Stomach smooth muscle (tissue), 2 donors: ENCODE measurements at regions not wholly inside any gene's neighbourhood (a gene's known extent, or its start where the extent isn't known, plus 50 kb on each side); places are given as distances from the start of the nearest gene placed in this dataset.

Source experiments
- H3K27ac ChIP-seq: one replicate; pipeline ENCODE4 v1.7.0; 2013; ENCODE audit warnings: mild to moderate bottlenecking, low read length, inconsistent platforms
- H3K27me3 ChIP-seq, 2 donors: one replicate each; pipeline ENCODE4 v1.7.0; 2013; ENCODE audit warnings: low read length in 2 of 2; ENCODE audit not compliant: insufficient read depth in 2 of 2, control insufficient read depth in 1 of 2
- H3K36me3 ChIP-seq, 2 donors: one replicate each; pipeline ENCODE4 v1.7.0; 2013; ENCODE audit warnings: low read length in 2 of 2; ENCODE audit not compliant: control insufficient read depth in 2 of 2, insufficient read depth in 2 of 2
- H3K4me1 ChIP-seq: one replicate; pipeline ENCODE4 v1.7.0; 2013; ENCODE audit warnings: low read length; ENCODE audit not compliant: control insufficient read depth, insufficient read depth
- H3K4me3 ChIP-seq, 2 donors: one replicate each; pipeline ENCODE4 v1.7.0; 2013; ENCODE audit warnings: low read length in 2 of 2
- H3K9ac ChIP-seq, 2 donors: one replicate each; pipeline ENCODE4 v1.7.0; 2013; ENCODE audit warnings: low read length in 2 of 2, mild to moderate bottlenecking in 1 of 2
- H3K9me3 ChIP-seq, 2 donors: one replicate each; pipeline ENCODE4 v1.7.0; 2013; ENCODE audit warnings: low read length in 2 of 2; ENCODE audit not compliant: control insufficient read depth in 2 of 2
- donor health status: healthy.
- donor health status: Pancreatic carcinoma.

DNA sequence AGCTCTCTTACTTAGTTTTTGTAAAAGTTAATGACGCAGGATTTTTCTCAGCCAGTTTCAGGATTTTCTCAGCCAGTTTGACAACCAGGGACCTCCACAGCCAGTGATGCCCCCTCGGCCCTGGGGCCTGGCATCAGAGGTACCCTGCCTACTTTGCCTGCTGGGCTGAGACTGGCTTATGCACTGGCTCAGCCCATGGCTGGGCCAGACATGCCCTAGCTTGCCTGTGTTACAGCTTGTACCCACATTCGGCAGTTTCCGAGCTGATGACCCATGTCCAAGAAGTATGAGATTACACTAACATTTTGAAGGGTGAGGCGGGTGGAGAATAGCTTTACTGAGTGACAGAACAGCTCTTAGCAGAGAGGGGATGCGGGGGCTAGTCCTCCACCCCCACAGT, 406.1 kb upstream of the HSF2 start:
- Histone ChIP-seq H3K9me3 (no peaks in the 10 kb centered on the region), H3K36me3 (no peaks in the 10 kb centered on the region), H3K27me3 (no peaks in the 10 kb centered on the region), H3K4me1 (no peaks in the 10 kb centered on the region), H3K9ac (no peak overlapping the region), H3K4me3 (no peak overlapping the region), H3K27ac (no peak overlapping the region)

DNA sequence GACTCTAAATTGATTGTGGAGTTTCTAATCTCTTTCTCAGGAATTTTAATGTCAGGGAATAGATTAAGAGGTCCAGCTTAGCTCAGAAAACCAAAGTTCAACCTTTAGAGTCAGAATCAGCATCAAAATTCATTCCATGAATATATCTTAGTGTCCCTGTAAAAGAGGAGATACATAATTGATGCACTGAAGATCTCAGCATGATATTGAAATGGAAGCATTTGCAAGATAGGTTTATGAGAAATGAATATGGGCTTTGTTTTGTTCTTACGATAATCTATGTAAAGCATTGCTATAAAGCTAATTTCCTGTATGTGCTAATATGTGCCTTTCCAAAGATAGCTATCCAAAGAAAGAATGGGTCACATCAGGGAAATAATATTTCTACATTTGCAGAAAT, 404.5 kb upstream of the HSF2 start:
- Histone ChIP-seq H3K27ac (no peak overlapping the region), H3K9me3 (no peaks in the 10 kb centered on the region), H3K9ac (no peak overlapping the region)

DNA sequence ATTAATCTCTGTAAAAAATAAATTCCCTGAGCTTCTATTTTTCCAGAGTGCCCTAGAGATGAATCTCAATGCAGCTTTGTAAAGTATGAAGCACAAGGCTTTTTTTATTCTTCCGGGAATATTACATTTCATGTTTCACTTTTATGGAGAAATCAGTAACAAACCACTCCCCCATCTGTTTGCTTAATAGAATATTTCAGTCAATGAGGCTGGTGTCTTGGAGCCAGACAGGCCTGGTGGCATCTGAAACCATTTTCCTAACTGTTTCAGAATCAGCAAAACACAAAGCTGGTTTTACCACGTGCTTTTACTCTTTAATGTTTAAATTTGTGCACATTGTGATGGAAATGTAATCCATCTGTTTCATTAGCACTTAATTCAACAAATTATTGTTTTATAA, 400.8 kb upstream of the HSF2 start:
- H3K4me1 ChIP-seq = no peaks in the 10 kb centered on the region
- H3K9me3 ChIP-seq = no peaks in the 10 kb centered on the region
- no peaks in the 10 kb centered on the region for H3K27me3 ChIP-seq
- no peak overlapping the region for H3K9ac ChIP-seq
- H3K4me3 ChIP-seq = no peak overlapping the region
- no peaks in the 10 kb centered on the region for H3K36me3 ChIP-seq
- H3K27ac ChIP-seq = no peak overlapping the region

More for the DNA sequence above, 404.5 kb upstream of the HSF2 start:
- no peaks in the 10 kb centered on the region for H3K27me3 ChIP-seq
- no peaks in the 10 kb centered on the region for H3K4me1 ChIP-seq
- no peaks in the 10 kb centered on the region for H3K36me3 ChIP-seq
- no peak overlapping the region for H3K4me3 ChIP-seq

DNA sequence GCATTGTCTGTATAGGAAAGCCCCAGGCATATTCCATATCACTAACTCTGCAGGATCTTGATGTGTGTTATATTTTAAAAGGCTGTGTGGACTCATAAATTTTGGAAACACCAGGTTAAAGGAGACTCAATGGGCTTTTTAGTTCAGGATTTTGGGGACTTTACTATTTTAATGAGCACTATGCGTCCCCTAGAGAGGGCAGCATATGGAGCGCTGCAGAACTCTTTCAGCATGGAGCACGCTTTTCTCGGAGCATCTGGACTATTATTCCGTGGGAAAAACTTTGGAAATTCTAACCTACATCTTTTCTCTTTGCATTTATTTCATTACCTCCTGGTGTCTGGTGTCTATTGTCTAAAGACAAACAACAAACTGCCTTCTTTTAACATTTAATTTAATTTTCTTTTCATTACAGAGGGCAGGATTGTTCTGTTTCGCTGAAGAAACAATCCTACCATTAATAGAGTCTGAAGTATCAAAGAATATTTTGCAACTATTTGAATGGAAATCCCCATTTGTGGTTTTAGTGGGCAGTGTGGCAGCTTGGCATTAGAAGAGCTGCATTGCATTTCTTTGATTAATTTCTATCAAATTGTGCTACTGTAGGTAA, 399.9 kb upstream of the HSF2 start:
- H3K36me3 ChIP-seq = no peaks in the 10 kb centered on the region
- no peaks in the 10 kb centered on the region for H3K27me3 ChIP-seq
- no peaks in the 10 kb centered on the region for H3K9me3 ChIP-seq
- no peak overlapping the region for H3K9ac ChIP-seq
- no peak overlapping the region for H3K27ac ChIP-seq
- no peaks in the 10 kb centered on the region for H3K4me1 ChIP-seq
- H3K4me3 ChIP-seq = no peak overlapping the region

DNA sequence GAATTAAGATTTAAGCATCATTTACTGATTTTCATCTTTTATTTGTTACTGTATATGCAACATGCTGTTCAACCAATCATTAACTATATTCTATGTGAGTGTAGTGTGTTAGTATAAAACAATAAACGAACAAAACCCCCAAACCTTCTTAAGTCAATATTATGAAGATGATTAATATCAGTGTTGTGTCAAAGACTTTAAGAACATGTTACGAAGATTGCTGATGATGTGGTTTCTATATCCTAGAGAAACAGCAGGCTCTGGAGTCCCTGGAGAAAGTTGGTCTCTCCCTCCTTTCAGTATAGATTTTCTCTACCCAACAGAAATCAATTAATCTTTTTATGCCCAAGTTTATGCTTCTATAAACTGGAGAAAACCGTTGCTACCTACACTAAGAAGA, 393.8 kb upstream of the HSF2 start:
- Histone ChIP-seq H3K9ac (no peak overlapping the region), H3K9me3 (no peaks in the 10 kb centered on the region), H3K27ac (no peak overlapping the region), H3K4me3 (no peak overlapping the region), H3K27me3 (no peaks in the 10 kb centered on the region), H3K4me1 (no peaks in the 10 kb centered on the region), H3K36me3 (no peaks in the 10 kb centered on the region)

DNA sequence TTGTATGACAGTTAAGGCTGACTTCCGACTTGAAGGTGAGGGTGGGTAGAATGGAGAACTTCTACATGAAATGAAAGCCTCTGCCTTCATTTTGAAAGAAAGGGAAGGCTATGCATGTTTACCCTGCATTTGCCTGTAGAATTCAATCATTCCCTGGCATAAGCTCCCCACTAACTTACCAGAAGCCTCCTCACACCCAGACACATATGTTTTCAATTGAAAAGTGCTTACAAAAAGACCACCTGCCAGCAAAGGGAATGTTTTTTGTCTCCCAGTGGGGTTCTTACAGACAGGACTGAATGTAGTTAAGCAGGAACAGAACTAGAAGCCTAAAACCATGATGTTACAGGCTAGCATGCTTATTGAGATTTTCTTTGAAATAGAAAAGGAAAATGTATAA, 392.1 kb upstream of the HSF2 start:
- Histone ChIP-seq H3K9ac (no peak overlapping the region), H3K27me3 (no peaks in the 10 kb centered on the region), H3K27ac (no peak overlapping the region), H3K36me3 (no peaks in the 10 kb centered on the region), H3K9me3 (no peaks in the 10 kb centered on the region), H3K4me1 (no peaks in the 10 kb centered on the region), H3K4me3 (no peak overlapping the region)

DNA sequence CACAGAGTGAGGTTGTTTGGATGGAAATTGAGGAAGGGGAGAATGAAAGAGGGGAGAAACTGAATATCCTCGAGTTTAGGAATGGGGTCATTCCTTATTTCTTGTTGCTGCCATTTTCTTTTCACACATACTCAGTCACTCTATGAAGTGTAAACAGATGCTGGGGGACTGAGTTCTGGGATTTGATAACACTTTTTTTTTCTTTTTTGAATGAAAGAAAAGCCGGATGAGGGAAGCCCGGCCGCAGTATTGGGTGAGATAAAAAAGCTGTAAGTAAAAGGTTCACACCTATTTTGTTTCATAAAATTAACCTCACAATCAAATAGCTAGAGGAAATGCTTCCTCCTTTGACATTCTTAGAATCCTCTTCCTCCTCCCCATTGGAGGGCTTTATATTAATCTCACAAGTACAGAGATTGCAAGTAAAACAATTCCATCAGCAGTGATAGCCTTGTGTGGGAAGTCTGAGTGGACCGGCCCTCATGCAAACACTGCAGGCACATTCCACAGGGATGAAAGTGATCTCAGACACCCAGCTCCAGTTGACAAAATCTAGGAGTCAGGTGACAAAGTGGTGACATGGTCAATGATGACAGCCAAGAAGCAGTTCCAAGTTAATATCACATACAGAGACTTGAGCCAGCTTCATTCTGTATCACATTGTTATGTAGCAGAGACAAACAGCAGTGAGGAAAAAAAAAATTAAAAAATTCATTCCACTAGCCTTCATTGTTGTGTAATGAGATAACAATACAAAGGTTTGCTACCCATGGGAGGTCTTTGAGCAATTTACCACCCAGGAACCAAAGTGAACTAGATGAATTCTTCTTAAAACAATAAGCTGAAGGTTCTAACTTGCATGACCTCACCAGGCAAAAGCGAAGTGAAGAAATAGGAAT, 391.1 kb upstream of the HSF2 start:
- H3K9me3 ChIP-seq = no peaks in the 10 kb centered on the region
- H3K9ac ChIP-seq = no peak overlapping the region
- no peaks in the 10 kb centered on the region for H3K36me3 ChIP-seq
- H3K4me1 ChIP-seq = no peaks in the 10 kb centered on the region
- H3K4me3 ChIP-seq = no peak overlapping the region
- H3K27me3 ChIP-seq = no peaks in the 10 kb centered on the region
- H3K27ac ChIP-seq = no peak overlapping the region

DNA sequence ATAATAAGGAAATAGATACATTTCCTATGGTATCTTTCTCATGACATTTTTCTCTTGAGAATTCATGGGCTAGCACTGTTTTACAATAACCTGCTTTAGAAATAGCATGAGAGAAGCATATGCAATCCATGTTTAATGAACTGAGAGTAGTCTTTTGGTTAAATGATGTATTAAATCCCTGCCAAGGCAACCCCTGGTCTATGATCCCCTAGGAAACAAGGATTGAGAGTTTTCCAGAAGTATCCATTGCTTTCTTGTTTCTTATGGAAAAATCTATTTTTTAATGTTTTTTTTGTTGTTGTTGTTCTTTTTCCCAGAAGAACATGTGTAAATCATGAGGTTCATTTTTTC, 390.5 kb upstream of the HSF2 start:
- H3K4me1 ChIP-seq = no peaks in the 10 kb centered on the region
- H3K36me3 ChIP-seq = no peaks in the 10 kb centered on the region
- no peaks in the 10 kb centered on the region for H3K27me3 ChIP-seq
- H3K9me3 ChIP-seq = no peaks in the 10 kb centered on the region
- no peak overlapping the region for H3K9ac ChIP-seq
- H3K4me3 ChIP-seq = no peak overlapping the region
- no peak overlapping the region for H3K27ac ChIP-seq

DNA sequence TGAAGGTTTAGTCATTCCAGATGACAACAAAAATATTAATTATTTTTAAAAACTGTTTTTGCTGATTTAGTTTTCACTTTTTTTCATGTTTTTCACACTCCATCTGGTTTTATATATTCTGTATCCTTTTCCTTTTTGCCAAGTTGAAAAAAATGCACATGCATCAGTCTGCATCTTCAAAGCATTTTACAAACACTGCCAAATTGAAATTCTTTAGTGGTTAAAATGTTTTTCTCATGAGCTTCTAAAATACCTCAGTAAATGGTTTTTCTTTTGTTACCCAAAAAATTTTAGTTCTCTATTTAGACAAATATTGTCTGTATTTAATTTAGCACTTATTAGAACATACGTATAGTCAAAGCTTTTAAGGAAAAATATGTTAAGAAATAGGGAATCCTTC, 386.9 kb upstream of the HSF2 start:
- no peak overlapping the region for H3K4me3 ChIP-seq
- H3K27ac ChIP-seq = no peak overlapping the region
- H3K9ac ChIP-seq = no peak overlapping the region
- no peaks in the 10 kb centered on the region for H3K4me1 ChIP-seq
- no peaks in the 10 kb centered on the region for H3K36me3 ChIP-seq
- no peaks in the 10 kb centered on the region for H3K27me3 ChIP-seq
- H3K9me3 ChIP-seq = no peaks in the 10 kb centered on the region

DNA sequence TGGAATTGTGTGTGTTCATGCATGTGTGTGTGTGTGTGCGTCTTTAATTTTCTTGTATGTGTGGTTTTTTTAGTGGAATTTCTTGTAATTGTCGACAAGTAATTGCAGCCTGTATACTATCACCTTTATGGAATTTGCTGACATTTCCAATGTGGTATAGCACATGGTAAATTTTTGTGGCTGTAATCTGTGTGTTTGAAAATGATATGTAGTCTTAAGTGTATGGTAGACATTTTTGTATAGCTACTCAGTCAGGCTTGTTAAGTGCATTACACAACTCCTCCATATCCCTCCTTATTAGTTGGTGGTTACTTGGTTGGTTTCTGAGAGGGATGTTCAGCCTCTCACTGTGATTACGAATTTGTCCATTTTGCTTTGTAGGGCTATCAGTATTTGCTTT, 384.5 kb upstream of the HSF2 start:
- H3K9ac ChIP-seq = no peak overlapping the region
- no peaks in the 10 kb centered on the region for H3K36me3 ChIP-seq
- H3K9me3 ChIP-seq = no peaks in the 10 kb centered on the region
- no peak overlapping the region for H3K27ac ChIP-seq
- H3K27me3 ChIP-seq = no peaks in the 10 kb centered on the region
- no peaks in the 10 kb centered on the region for H3K4me1 ChIP-seq
- no peak overlapping the region for H3K4me3 ChIP-seq

DNA sequence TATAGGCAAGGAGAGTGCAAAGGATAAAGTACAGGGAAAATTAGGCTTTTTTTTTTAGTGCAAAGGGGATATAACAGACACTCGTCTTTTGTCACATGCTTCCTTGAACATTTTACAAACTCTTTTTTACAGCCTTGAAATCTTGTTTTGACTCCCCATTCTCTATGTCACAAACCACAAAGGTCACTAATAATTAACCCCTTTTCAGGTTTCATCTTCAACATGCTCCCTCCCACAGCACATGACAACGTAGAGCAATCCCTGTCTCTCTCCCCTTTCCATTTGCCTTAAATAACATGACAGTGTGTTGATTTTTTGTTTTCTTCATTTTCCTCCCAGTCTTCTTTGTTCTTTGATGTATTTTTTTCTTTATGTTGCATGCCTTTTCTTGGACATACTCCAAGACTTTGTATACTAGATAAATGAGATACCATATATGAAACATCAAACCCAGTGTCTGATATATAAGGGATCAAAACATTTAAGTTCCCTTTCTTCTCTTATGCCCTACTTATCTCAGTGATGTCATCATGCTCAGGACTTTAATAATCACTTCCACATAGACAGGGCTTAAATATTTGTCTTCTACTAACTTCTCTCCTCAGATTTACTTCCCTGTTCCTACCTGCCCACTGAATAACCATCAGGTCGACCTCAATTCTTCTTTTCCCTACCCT, 378.7 kb upstream of the HSF2 start:
- Histone ChIP-seq H3K9me3 (no peaks in the 10 kb centered on the region), H3K4me1 (no peaks in the 10 kb centered on the region), H3K36me3 (no peaks in the 10 kb centered on the region), H3K27me3 (no peaks in the 10 kb centered on the region), H3K9ac (no peak overlapping the region), H3K4me3 (no peak overlapping the region), H3K27ac (no peak overlapping the region)
